GM19372 (cell line): ENCODE measurements at regions not wholly inside any gene's neighbourhood (a gene's known extent, or its start where the extent isn't known, plus 50 kb on each side); places are given as distances from the start of the nearest gene placed in this dataset.

Experiments
- ATAC-seq: cut with Tn5 transposase; IDR thresholded peaks from one replicate; pipeline ENCODE4 v1.9.1; 2021; ENCODE audit warnings: mild to moderate bottlenecking, low read depth, moderate library complexity; ENCODE audit not compliant: unreplicated experiment

- ATAC-seq: no peak
Observed at GRCh38 chr5:133669472-133669871, 57.1 kb upstream of the FSTL4 start.

DNA sequence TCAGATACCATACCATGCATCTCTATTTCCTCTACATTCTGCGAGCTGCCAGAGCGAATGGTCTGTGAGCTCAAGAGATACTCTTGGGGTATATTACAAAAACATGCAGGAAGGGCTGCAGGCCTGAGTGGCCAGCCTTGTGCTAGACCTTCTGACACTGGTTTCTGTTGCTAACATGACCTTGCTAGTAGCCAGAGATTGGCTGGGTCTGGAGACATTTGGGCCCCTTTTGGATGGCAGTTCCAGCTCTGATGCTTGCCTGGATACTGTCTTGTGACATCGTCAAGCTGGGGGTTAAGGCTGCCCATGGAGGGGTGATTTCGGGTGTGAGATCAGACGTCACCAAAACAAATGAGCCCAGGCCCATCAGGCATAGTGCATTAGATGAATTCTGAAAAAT is 56.1 kb upstream of the FSTL4 start:
- no peak for ATAC-seq

DNA sequence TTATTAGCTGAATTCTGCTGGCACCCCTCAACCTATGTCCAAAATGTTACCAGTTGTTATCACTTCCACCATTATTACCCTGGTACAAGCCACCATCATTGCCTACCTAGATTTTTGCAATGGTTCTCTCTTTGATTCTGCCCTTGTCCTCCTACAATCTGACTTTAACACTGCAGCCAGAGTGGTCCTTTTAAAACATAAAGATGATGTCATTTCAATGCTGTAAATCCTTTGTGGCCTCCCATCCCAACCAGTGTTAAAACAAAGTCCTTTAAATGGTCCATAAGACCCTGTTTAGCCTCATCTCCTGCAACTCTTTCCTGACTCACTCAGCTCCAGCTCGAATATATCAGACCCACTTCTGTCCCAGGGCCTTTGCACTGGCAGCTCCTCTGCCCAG is 54.9 kb upstream of the FSTL4 start:
- no peak for ATAC-seq

DNA sequence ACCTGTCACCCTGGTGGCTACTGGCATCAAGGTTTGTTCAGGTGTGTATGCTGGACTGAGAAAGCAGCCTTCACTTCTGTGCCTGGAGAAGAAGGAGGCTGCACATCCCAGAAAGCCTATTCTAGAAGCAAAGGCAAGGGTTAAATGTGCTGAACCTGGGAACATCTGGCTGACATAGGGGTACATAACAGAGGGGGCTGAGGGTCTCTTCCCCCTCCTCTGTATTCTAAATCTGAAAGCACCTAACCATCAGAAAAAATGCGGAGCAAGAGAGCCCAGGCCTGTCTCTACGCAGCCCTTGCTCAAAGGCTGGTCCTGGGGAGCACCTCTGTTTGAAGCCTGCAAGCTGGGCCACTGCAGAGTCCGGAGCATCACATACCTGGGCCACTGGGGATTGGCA is 53.2 kb upstream of the FSTL4 start:
- ATAC-seq: no peak

DNA sequence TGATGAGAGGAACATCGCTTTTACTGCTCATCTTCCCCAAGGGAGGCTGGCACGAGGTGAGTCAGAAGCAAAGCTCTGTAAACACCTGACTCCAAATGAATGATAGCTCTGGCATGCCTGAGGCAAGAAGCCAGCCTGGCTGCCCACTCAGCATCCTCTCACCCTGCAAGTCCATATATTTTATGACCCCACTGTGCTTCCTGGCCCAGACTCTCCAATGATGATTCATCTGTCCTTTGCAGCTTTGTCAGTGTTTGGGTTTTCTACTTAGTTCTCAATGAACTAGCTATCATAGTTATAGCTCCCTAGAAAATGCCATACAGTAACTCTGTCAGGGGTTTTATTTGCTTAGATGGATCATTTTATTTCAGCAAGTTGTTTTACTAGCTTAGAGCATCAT is 52.1 kb upstream of the FSTL4 start:
- ATAC-seq: no peak

DNA sequence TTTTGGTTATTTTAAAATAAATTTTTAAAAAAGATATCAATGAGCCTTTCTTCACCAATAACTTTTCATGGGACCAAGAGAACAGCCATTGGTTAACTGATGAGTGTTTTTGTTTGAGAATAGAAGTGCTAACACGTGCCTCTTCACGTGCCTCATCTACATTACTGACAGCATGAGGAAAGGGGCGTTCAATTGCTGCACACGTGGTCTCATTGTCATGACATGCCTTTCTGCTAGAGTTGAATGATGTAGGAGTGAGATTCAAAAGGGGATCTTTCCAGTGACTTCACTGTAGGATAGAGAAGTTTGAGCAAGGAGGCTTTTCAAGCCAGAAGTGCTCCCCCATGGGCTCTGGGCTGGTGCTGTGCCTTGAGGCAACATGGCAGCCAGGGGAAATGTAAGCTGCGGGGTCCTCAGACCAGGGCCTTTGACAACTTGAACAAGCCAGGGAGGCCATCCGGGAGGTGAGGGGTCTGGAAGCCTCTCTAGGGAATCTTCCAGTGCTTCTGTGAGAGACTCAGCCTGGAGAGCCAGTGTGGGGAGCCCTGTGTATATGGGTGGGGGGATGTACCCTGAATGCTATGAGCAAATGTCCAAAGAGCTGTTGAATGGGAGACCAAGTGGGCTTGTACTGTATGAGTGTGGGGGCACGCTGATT is 51.2 kb upstream of the FSTL4 start:
- ATAC-seq: no peak

DNA sequence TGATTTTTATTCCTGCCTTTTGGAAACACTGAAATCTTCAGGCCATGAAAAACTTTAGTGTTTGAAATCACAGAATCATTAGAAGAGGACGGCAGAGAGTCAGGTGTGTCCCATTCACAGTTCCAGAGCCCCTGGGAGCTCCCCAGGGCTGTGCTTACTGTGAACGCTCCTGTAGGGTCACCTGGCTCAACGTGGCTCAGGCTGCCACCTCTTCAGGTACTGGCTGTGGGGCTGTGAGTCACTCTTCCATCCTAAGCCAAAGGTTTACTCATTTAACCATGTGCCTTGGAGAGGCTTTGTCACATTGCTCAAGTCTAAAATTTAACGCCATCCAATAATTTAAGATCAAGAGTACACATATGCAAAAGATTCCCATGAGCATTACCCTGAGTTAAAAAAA is 50.2 kb upstream of the FSTL4 start:
- ATAC-seq: no peak
